Stimulated activated CD8-positive, alpha-beta memory T cell treated with anti-CD3 and anti-CD28 coated beads, Interleukin-12 subunit alpha, Interleukin-12 subunit beta, amount 100 ng/mL, for 1 hour (primary cell): ENCODE measurements at regions not wholly inside any gene's neighbourhood (a gene's known extent, or its start where the extent isn't known, plus 50 kb on each side); places are given as distances from the start of the nearest gene placed in this dataset.
"Not testable (repeated sequence)": the region's sequence is repeated elsewhere in the genome, so short reads cannot be mapped to it uniquely, and the experiment has no call there.

ENCODE experiments used
- DNase-seq: peaks from one replicate; pipeline ENCODE4 v3.0.0-alpha.2; 2020; ENCODE audit warnings: low read depth

GRCh38 chr4:26175006-26175786, 145.6 kb upstream of the RBPJ start:
- DNase-seq = no peak

DNA sequence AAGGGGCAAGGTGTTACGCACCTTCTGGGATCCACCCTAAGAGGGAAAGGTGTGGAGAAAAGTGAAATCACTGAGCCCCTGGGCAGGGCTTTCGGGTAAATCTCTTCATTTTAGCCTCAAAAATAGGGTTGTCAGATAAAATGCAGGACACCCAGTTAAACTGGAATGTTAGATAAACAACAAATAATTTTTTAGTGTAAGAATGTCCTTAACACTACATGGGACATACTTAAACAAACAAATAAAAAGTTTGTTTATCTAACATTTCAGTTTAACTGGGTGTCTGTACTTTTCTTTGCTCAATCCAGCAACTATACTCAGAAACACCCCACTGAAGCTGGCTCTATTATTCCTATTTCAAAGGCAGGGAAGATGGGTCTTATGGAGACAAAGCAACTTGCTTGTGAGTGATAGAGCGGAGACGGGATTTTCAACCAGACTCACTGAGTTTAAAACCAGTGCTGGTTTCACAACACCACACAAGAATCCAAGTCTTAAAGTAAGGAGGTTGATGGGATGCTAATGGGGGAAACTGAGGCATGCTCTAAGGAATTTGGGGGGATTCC, 144.8 kb upstream of the RBPJ start:
- no peak for DNase-seq

- DNase-seq = no peak
Measured at GRCh38 chr4:26176598-26177149, 144.1 kb upstream of the RBPJ start.

DNA sequence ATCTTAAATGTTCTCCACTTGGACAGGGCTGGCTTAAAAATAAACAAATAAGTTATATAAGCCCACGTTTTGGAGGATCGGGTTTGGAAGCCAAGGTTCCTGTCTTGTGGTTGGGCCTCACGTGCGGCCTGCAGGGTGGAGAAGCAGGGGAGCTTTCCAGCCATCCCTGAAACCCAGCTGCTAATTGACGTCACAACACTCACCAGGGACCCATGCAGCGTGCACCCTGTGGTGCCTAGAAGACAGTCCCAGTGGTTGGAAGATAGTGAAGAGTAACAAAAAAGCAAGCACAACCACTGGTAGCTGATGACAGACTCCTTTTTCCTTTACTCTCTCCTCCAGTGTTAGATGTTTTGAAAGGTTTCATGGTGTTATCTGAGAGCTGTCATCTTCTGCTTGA, 142.0 kb upstream of the RBPJ start:
- DNase-seq = no peak

GRCh38 chr4:26179316-26179760, 141.5 kb upstream of the RBPJ start:
- DNase-seq = no peak

GRCh38 chr4:26181616-26182015, 139.2 kb upstream of the RBPJ start:
- no peak for DNase-seq

- no peak for DNase-seq
Measured at GRCh38 chr4:26183017-26183416, 137.8 kb upstream of the RBPJ start.

DNA sequence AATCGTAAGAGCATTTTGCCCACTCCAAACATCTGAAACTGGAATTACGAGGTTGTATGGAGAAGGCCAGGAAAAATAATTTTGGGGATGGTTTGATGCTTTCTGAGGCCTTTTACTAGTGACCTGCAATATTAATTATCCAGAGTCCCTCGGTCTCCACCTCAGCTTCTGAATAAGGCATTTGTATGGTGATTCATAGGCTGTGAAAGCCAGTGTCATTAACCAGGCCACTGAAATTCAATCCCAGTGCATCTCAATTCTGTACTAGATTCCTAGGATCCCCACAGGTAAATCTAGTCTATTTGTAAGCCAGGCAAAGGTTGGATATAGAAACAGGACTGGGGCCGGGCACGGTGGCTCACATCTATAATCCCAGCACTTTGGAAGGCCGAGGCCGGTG, 135.4 kb upstream of the RBPJ start:
- DNase-seq = no peak

- no peak for DNase-seq
Measured at GRCh38 chr4:26191353-26191752, 129.5 kb upstream of the RBPJ start.

DNA sequence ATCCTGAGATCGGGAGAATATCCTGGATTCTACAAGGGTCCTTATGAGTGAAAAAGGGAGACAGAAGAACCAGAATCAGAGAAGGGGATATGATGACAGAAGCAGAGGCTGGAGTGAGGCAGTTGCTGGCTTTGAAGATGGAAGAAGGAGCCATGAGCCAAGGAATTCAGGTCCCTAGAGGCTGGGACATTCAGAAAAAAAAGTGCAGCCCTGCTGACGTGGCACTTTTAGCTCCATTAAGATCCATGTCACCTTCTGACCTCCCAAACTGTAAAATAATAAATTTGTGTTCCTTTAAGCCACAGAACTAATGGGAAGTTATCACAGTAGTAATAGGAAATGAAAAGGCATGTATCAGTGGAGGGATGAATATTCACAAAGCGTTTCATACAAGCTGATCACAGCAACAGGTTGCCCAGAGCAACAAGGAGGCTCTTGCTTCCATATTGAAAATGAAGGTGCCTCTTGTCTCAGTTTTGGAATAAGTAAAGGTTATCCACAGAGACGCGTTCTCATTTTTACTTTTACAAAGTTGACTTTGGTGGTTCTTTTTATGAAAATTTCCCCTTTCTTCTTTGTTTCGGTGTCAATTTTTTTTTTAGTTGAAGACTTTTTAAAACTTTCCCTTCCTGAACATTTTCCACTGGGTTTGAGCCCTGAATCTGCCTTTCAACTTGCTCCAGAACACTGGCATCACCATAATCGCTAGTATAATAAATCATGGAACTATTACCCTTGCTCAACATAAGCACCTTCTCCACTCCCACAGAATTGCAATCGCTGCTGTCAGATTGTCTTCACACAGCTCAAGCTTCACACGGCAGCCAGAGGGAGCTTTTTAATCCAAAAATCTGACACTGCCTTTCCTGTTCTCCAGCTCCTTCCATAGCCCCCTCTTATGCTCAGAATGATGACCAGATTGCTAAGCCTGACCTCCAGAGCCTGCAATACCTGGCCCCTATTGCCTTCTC, 127.6 kb upstream of the RBPJ start:
- no peak for DNase-seq

DNA sequence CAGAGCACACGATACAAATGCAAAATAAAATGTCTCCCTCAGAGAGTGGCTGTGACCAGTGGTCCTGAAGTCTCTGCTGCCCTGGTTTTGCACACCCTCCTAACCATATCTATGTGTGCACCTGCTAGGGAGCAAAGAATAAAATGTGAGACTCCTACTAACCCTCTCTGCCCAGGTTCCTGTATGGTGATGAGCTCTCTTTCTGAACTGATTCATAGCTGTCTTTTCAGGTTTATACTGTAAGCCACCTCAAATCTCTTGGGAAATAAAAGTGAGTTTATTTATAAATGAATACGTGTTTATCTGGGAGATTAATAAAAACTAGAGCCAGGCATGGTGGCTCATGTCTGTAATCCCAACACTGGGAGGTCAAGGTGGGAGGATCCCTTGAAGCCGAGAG, 126.0 kb upstream of the RBPJ start:
- DNase-seq = no peak

GRCh38 chr4:26196567-26196966, 124.2 kb upstream of the RBPJ start:
- DNase-seq = no peak

GRCh38 chr4:26197018-26197779, 123.6 kb upstream of the RBPJ start:
- peak; percentile 42 for DNase-seq

- not testable (repeated sequence) for DNase-seq
Measured at GRCh38 chr4:26198931-26199330, 121.9 kb upstream of the RBPJ start.

GRCh38 chr4:26199596-26199995, 121.2 kb upstream of the RBPJ start:
- DNase-seq = no peak

DNA sequence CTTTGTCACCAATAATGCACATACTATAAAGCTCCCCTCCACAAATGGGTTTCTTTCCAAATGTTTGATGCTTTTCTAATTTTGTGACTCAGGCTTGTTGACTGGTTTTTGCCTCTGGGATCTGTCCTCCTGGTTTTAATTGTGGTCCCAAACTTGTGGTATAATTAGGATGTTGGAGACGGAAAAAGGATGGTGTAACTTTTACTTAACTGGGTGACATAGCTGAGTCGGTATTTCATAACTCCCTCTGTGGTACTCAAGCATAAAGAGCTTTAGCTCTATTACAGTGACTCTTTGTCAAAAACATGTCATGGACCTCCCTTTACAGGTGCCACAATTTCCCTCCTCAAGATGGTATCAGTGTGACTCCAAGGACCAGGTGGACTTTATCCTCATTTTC, 119.7 kb upstream of the RBPJ start:
- no peak for DNase-seq

- no peak for DNase-seq
Measured at GRCh38 chr4:26204249-26204825, 116.5 kb upstream of the RBPJ start.

DNA sequence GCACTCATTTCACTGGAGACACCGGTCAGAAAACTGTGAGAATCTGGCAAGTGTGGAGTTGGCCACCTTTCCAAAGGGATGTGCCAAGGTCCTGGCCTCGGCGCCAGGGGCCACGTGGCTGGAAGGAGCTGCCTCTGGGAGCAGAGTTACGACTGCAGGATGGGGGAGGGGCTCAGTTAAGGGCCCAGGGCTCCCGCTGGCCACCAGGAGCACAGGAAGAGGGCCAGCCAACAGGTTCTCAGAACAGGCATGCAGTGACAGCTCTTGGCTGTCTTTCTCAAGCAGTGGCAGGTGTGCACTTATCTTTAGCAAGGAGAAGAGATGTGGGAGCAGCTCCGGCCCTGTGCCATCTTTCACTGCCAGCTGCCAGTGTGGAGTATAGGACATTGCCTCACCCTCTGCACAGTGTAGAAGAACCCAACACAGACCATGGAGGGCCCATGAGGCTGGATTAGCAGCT, 115.9 kb upstream of the RBPJ start:
- DNase-seq = no peak

GRCh38 chr4:26206339-26206738, 114.5 kb upstream of the RBPJ start:
- DNase-seq = no peak

DNA sequence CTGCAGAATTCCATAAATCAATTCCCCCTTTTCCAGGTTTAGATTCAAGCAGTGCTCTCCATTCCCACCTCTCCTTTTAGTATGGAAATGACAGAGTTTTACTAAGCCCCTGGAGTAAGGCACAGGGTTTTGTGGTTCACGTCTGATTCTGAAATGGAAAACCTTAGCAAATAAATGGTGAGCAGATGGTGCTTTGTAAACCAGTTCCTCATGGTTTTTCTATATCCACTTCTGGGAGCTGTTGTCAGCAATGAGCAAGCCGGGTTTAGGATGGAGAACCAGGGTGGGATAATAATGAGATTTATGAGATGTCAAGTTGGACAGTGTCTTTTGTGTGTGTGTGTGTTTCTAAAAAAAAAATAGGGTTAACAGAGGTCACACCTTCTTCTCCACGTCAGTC, 113.8 kb upstream of the RBPJ start:
- no peak for DNase-seq

GRCh38 chr4:26207631-26208030, 113.2 kb upstream of the RBPJ start:
- no peak for DNase-seq
